Hematopoietic multipotent progenitor cell treated with erythropoietin and hydrocortisone succinate and interleukin-3 and kit ligand, for 6 days (in vitro differentiated cells): ENCODE measurements at regions not wholly inside any gene's neighbourhood (a gene's known extent, or its start where the extent isn't known, plus 50 kb on each side); places are given as distances from the start of the nearest gene placed in this dataset.
"Not testable (repeated sequence)": the region's sequence is repeated elsewhere in the genome, so short reads cannot be mapped to it uniquely, and the experiment has no call there.

Experiments used
- DNase-seq: peaks from one replicate; pipeline ENCODE4 v3.0.0-alpha.2; 2015

- no peak for DNase-seq
Observed at GRCh38 chr10:118952493-118953295, 76.8 kb upstream of the NANOS1 start.

- DNase-seq = no peak
Observed at GRCh38 chr10:118953598-118954393, 75.7 kb upstream of the NANOS1 start.

- DNase-seq = no peak
Observed at GRCh38 chr10:118955531-118955930, 74.0 kb upstream of the NANOS1 start.

GRCh38 chr10:118955951-118956801 lies 73.3 kb upstream of the NANOS1 start:
- DNase-seq = no peak

- no peak for DNase-seq
Observed at GRCh38 chr10:118956802-118957442, 72.6 kb upstream of the NANOS1 start.

GRCh38 chr10:118957443-118957825 lies 72.1 kb upstream of the NANOS1 start:
- DNase-seq = no peak

- no peak for DNase-seq
Observed at GRCh38 chr10:118957966-118958365, 71.5 kb upstream of the NANOS1 start.

- no peak for DNase-seq
Observed at GRCh38 chr10:118958559-118958958, 71.0 kb upstream of the NANOS1 start.

GRCh38 chr10:118958984-118959925 lies 70.3 kb upstream of the NANOS1 start:
- peak; percentile 85 for DNase-seq

GRCh38 chr10:118960157-118961090 lies 69.1 kb upstream of the NANOS1 start:
- no peak for DNase-seq

GRCh38 chr10:118961436-118961835 lies 68.1 kb upstream of the NANOS1 start:
- DNase-seq = no peak

GRCh38 chr10:118962331-118962868 lies 67.1 kb upstream of the NANOS1 start:
- not testable (repeated sequence) for DNase-seq

- no peak for DNase-seq
Observed at GRCh38 chr10:118963341-118963740, 66.2 kb upstream of the NANOS1 start.

- DNase-seq = no peak
Observed at GRCh38 chr10:118963933-118964332, 65.6 kb upstream of the NANOS1 start.

- DNase-seq = not testable (repeated sequence)
Observed at GRCh38 chr10:118964476-118964875, 65.0 kb upstream of the NANOS1 start.

- no peak for DNase-seq
Observed at GRCh38 chr10:118965096-118965495, 64.4 kb upstream of the NANOS1 start.

GRCh38 chr10:118965645-118966044 lies 63.9 kb upstream of the NANOS1 start:
- no peak for DNase-seq

- DNase-seq = no peak
Observed at GRCh38 chr10:118966076-118966849, 63.3 kb upstream of the NANOS1 start.

GRCh38 chr10:118966850-118967125 lies 62.7 kb upstream of the NANOS1 start:
- no peak for DNase-seq
